GM19023 (cell line): ENCODE measurements at regions not wholly inside any gene's neighbourhood (a gene's known extent, or its start where the extent isn't known, plus 50 kb on each side); places are given as distances from the start of the nearest gene placed in this dataset.

Source experiments
- ATAC-seq: cut with Tn5 transposase; IDR thresholded peaks from one replicate; pipeline ENCODE4 v1.9.1; 2021; ENCODE audit warnings: mild to moderate bottlenecking, moderate library complexity; ENCODE audit not compliant: unreplicated experiment

DNA sequence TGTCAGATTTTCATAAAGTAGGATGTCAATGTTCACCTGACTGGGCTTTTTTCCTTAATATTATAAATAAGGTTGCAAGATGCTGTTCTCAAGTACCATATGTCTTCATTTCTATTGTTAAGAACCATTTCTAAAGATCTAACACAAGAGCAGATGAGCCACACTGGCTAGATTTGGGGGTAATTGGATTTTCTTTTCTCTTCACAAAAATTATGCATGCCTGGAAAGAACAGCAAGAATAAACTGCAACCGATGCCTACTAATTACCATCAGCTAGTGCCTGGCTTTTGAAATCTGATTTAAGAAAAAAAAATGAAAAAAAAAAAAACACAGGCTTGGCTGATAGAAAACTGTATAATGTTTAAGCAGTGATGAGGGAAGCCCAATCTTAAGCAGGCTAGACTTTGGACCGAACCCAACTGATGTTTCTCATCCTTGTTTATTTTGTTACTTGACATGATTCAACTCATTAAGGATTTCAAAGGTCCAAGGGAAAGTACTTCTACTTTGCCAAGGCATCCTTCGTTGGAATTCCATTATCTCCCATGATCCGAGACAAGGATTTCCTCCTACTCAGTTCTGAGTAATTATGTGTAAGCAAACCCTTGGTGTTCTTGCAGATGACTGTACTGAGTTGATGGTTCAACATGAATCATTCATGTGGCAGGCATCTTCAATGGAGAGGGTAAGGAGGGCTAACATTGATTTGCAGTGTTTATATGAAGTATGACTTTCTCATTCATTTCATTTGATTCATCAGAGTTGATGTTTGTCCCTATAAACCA is 300.5 kb downstream of the SPRY2 start:
- ATAC-seq: no peak

DNA sequence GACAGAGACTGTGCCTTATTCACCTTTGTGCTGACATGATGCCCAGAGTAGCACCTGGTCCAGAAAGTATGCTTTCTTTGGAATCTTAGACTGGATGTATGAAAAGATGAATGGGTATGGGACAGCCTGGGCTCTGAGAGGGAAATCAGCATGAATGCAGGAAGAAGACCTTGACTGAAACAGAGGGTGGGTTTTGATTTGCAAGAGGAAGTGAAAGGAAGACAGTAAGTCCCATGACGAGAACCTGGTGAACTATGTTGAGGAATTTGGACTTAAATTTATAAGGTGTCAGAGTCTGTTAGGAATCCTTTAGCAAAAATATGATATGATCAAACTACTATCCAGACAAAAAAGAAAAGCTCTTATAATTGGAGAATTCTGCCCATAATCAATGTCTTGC is 301.9 kb downstream of the SPRY2 start:
- ATAC-seq: no peak

DNA sequence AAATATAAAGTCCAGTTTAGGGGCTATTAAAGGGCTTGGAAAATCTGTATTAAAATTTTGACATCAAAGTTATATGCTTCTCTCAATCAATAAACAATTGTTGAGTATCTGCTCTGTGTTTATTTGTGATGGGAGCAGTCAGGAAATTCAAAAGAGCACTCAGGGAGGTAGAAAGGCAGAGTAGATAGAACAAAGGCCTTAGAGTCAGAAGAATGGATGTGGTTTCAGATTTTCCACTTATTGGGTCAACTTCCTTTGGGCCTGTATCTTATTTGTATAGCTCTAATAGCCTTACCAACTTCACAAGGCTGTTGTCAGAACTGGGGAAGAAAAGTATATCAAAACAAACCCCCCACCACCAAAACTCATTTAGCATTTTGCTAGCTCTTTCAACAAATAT is 302.6 kb downstream of the SPRY2 start:
- ATAC-seq: no peak

DNA sequence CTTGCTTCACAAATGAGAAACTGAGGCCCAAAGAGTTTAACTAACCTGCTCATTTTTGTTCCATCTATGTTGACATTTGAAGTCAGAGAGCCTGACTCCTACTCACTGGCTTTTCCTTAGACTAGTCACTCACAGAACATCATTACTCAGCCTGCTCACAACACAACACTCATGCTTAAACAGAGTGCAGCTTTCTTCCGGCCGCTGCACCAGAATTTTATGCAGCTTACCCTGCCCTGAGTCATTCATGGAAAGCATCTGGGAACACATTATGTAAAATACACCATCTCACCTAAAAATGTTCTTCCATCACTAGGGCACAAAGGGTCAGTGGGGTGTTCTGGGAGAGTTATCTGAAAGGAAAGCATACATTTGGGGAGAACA is 303.4 kb downstream of the SPRY2 start:
- ATAC-seq: peak; percentile 58

DNA sequence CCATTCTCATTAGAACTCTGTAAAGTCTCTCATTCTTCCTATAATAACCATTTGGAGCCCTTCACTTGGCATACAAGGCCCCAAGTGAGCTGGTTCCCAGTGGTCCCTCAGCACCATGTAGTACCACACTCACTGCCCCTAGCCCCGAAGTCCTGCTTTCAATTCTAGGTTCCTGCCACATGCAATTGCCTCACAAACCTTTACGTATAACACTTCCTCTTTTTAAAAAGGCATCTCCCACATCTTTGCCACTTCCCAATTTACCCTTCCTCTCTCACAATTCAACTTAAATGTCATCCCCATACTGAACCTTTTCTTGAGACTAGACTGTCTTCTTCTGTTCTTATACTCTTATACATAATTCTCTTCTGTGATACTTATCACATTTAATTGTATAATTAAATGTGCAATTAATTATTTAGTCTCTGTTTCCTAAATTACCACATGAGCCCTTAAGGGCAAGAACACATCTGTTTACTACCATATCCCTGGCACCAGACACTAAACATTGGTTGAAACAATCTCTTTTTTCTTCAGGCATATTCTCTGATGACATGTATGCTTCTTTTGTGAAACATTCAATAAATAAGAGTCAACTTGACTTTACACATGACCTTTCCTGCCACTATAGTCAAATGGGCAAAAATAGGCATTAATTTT is 304.0 kb downstream of the SPRY2 start:
- peak; percentile 42 for ATAC-seq

DNA sequence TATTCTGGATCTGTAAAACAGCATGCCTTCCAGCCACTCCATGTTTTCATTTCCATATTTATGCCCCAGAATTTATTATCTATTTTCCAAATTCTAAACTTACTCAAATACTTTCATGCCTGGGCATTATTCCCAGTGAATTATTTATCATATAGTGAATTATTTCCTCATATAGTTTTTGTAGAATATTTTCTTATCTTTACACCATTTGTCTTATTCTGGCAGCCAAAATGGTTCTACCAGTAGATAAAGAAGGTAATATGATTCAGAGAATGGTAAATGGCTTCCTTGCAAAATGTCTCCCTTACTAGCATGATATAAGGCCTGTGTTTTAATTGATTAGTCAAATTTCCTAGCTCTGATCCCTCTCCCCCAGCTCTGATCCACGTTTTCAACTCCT is 305.8 kb downstream of the SPRY2 start:
- no peak for ATAC-seq

DNA sequence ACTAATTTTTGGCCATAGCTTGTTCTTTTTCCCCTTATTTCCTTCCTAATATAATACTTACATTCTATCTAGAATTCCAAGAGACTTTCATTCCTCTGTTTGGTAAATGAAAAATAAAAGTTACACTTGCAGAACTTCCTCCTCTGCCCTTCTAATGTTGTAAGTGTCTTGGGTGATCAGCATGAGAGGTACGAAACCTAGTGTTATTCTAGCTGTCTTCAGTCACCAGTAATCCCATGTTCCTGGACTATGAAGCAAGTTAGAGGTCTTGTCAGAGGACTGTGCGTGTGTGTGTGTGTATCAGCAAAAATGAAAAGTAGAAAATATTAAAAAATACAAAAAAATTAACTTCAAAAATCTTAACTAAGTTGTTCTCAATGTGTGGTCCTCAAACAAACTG is 307.0 kb downstream of the SPRY2 start:
- no peak for ATAC-seq

DNA sequence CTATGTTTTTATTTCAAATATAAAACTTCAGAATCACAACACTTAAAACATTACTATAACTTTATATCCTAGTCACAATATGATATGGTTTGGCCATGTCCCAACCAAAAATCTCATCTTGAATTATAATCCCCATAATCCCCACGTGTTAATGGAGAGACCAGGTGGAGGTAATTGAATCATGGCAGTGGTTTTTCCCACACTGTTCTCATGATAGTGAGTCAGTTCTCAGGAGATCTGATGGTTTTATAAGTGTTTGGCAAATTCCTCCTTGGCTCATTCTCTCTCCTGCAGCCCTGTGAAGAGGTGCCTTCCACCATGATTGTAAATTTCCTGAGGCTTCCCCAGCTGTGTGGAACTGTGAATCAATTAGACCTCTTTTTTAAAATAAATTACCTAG is 307.6 kb downstream of the SPRY2 start:
- ATAC-seq: no peak

DNA sequence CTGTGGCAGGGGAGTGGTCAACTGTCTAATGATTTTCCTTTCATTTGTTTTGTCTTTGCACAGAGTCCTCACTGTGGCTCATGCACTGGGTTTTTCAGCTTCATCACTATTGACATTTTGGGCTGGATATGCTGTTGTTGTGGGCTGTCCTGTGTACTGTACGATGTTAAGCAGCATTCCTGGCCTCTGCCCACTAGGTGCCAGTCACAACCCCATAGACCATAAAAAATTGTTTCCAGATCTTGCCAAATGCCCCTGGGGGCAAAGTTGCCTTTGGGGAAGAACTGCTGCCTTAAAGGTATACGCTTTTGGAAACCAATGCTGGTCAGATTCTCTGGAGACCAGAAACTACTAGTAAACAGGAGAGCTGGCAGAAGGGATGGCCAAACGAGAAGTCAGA is 310.4 kb downstream of the SPRY2 start:
- no peak for ATAC-seq

DNA sequence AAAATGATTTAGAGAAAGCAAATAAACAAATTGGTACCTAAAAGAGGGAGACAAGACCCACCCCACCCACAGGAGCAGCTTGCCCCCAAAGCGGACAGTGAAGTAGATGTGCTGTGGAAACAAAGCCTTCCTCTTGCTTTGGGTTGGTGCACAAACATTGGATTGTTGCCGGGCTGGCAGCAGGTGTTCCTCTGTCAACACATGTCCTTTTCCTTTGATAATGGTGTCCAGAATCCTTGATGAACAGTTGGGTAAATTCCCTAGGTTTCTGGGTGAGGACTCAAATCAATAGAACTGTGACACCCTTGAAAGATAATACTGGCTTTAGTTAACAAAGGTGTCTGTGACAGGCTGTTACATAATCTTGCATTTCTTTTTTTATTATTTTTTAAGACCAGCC is 311.8 kb downstream of the SPRY2 start:
- ATAC-seq: no peak

DNA sequence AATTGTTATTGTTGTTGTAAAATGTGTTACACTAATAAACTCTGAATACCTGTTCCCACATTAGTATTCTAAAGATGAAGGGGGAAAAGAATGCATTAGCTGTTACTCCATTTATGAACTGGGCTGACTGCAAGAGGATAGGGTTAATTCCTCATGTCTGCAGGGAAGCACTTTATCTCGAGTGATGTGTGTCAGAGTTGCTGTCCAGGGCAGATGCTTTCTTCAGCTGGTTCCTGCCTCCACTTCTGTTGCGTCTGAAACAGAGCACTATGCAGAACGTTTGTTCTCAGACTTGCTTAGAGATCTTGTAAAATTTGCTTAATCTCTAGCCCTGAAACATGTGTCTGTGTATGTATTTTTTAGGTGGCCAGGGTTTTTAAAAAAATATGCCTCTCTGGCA is 318.8 kb downstream of the SPRY2 start:
- ATAC-seq: no peak

DNA sequence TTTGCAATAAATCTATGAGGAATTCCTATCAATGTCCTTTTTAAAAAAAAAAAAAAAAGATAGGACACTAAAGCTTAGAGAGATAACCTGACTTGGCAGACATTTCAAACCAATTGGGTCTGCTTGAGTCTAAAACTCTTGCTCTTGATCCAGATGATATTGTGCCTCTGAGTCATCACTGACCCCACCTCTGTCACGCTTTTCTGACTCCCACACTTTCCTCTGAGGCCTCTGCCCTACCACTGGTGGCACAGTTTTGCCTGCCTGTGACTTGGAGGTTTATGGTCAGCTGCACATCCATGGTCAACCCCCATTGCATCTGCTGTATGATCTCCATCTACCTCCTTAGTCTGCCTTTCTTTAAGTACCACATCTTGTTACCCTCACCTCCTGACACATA is 328.7 kb downstream of the SPRY2 start:
- no peak for ATAC-seq

DNA sequence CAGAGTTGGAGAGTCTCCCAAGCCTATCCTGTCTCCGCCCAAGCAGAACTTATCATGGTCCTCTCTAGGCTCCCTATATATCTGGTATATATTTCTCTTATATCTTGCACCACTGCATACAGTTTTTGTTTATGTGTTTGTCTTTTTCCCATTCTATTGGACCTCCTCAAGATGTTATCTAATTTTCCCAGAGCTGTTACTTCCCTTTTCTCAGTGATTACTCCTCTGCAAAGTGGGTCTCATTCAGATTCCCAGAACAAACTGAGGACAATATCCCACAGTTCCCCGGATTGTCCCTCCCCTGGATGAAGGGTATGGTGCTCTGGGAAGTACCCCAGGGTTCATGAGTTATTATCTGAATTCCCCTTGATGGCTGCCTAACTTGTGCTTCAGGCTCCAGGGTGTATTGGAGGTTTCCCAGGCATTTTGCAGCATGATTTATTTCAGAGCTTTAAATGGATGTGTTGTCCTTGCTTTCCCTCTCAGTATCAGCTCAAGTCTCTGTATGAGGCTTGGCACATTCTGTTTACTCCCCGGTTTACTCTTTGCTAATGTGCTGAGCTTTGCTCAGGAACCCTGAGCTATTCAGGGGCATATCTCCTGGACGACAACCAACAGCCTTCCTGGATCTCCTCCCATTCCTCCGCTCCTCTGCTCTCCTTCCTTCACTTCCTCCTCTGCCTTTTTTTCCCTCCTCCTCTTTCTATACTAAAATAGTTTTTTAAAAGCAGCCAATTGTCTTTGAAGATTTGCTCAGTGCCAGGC is 329.3 kb downstream of the SPRY2 start:
- no peak for ATAC-seq

DNA sequence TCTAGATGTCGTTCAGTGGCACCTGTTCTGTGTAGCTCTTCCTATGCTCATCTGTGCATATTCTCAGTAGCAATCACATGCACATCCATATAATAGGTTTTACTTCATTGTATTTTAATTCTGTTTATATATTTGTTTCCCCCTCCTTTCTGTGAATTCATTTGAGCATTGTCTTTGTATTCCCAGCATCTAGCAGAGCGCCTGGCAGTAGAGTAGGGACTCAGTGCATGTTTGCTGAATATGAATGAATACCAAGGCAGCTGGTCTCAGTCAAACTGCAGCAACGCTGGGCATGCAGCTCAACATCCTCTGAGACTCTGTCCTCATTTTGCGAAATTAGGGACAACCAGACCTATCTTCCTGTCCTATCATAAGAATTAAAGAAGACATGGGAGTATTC is 330.1 kb downstream of the SPRY2 start:
- ATAC-seq: no peak

DNA sequence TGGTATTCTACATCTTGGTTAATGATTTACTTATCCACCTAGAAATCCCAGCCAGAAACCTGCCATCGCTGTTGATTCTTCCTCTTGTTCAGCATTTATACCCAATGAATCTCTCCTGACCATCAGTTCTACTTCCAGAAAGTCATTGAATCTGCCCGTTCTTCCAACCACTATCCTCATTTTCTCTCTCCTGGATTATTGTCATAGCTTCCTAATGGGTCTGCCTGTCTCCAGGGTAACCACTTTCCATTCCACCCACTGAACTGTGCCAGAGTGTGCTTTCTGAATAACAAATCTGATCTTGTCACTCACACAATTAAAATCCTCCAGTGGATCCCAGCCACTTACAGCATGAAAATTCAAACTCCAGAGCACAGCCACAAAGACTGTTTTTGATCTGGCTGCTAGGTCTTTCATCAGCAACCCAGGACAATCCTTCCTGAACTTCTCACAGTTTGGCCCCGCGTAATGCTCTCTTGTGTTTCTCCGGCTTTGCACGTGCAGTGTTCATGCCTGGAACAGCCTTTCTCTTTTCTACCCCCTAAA is 330.6 kb downstream of the SPRY2 start:
- ATAC-seq: no peak

DNA sequence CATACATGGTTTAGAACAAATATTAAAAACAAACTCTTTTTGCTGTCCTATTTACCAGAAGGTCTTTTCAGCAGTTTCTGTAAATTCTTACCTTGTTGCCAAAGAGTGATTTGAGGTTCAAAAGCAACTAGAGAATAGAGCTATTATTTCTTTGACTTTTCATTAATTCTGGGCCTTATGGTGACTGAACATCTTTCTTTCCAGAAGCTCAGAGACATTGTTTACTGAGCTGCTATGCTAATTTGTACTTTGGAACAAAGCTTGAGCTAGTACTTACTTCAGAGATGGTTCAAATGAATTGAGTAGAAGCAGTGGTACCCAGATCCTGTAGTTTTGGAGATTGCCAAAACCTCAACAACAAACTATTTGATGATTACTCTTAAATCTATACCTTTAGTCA is 331.2 kb downstream of the SPRY2 start:
- ATAC-seq: no peak

DNA sequence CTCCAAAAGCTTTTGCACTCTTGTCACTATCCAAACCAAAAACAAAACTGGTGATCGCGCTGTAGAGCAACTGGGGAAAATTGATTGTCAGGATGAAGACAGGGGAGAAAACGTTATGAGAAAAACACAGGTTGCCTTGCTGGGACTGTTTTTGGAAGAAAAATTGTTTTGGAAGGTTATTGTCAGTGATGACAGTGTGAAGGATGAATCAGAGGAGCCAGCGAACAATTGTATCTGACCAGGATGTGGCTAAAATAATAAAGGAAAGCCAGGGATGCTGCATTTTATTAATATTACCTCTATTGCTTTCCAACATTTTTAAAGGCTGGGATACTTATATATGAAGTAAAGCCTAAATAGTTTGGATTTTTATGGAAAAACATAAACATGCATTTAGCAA is 334.0 kb downstream of the SPRY2 start:
- no peak for ATAC-seq

DNA sequence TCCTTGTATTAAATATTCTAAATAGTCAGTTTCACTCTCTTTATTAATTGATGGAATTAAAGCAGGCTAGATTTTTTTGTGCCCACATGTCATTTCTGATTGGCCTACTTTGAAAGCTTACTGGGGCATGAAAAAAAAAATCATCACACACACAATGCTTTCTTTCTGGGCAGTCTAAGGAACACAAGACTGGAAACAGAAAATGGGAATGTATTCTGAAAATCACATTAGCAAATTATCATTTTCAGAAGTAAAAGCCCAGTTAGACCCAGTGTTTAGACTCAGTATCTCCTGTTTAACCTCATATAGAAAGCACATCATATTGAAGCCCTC is 339.4 kb downstream of the SPRY2 start:
- no peak for ATAC-seq

DNA sequence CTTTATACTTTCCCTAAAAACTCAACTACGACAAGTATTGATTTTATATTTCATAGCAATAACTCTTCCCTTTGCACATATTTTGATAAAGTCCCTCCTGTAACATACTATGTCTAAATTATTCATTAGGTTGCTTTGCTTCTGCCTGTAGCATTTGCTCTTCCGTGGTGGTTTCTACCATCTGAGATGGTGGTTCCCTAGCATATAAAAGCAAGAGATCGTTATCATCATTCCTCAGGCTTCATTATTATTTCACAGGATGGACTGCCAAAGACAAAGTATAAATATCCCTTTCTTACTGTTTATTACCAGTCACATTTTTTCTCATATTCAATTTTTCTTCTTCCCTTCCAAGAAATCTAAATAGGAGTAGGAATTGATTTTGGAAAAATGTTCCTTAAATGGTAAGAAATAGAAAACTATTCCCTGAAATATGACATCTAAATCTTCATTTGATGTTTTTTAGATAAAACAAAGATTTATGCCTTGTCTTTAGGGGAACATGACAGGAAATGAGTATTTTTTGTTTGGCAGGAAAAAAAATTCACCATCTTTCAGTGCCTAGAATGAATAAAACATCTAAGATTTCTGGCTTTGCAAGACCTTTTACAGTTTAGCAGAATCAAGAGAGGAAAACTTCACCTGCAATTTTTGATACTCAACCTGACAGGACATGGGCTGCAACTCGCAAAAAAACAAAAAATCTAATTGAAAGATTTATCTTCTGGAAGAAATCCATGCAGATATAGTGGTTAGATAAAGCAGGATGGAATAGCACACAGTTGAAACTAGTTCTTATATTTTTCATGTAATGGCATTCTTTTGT is 340.0 kb downstream of the SPRY2 start:
- ATAC-seq: no peak

DNA sequence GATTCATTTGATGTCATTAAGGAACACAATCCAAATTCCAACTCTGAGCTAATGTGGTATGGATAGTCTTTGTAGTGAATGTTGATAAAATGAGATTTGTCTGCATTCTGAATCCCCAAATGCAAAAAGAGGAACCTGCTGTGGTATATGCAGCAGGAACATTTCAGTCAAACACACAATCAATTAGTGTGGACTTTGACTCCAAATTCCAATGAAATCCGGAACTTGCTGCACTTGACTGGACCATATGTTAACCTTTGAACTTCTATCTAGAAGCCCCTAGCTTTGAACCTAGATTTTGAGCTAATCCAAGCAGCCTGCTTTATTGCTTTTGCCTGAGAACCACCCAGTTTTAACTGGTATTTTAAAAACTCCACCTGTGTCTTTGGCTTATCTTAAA is 341.3 kb downstream of the SPRY2 start:
- no peak for ATAC-seq

DNA sequence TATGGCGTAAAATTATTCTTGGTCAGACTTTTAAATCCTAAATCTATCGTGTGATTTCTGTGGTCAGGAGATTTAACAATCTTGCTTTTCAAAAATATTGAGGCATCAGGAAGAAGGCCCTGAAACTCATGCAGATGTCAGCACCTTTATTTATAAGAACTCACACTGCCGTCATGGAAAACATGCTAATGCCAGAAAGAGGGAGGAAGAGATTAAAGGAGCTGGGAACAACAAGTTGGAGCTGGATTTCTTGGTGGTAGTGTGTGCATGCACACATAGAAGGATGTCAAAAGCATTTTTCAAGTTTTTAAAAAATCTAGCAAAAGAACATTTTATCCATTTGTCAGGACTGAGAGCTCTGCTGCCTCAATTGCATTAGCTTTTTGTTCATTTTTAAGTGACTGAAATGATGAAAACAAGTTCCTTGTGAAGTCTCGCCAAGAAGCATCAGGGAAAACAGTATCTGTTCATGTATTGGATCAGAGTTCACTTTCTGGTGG is 342.5 kb downstream of the SPRY2 start:
- no peak for ATAC-seq
